ENCODE measurements at regions not wholly inside any gene's neighbourhood (a gene's known extent, or its start where the extent isn't known, plus 50 kb on each side); places are given as distances from the start of the nearest gene placed in this dataset.

DNA sequence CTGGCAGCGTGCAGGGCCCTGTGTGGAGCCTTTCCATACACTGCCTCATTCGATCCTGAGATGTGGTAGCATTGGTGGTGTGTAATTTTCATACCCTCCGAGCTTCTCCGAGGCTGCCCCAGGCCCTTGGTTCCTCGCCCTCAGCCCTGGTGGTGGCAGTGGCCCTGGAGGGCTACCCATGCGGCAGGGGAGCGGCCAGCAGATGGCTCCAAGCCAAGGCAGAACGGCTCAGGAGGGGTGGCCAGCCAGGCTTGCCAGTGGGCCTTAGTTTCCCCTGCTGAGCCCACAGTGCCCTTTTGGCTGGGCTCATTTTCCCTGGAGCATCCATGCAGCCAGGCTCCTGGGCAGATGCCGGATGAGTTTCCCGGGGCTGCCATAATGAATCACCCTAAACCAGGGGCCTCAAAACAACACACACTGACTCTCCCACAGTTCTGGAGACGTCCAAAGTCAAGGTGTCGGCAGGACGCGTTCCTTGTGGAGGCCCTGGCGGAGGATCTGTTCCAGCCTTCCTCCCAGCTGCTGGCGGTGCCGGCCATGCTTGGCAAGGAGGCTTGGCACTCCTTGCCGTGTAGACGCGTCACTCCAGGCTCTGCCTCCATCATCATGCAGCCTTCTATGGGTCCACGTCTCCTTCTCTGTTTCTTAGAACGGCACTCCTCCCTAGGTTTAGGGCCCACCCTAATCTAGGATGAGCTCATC, 158.8 kb upstream of the GSE1 start:
- Histone ChIP-seq H3K9me3 (replicated peaks in 1 of 3) (no peaks in the 10 kb centered on the region), H3K36me3 (replicated peaks in 1 of 2) (no peaks in the 10 kb centered on the region), H3K27me3 (no peaks in the 10 kb centered on the region), H3K27ac (no peak overlapping the region), H3K4me3 (no peak overlapping the region), H3K4me1 (replicated peaks in 1 of 2) (peaks cover 1 to 16% of the 10 kb centered on the region in 2 donors)
- intact Hi-C loops (cut with DNase I) = no loop called here
- no peak for TF ChIP-seq POLR2A (IDR thresholded peaks at IDR 0.05)
- TF ChIP-seq, protein P1, sequence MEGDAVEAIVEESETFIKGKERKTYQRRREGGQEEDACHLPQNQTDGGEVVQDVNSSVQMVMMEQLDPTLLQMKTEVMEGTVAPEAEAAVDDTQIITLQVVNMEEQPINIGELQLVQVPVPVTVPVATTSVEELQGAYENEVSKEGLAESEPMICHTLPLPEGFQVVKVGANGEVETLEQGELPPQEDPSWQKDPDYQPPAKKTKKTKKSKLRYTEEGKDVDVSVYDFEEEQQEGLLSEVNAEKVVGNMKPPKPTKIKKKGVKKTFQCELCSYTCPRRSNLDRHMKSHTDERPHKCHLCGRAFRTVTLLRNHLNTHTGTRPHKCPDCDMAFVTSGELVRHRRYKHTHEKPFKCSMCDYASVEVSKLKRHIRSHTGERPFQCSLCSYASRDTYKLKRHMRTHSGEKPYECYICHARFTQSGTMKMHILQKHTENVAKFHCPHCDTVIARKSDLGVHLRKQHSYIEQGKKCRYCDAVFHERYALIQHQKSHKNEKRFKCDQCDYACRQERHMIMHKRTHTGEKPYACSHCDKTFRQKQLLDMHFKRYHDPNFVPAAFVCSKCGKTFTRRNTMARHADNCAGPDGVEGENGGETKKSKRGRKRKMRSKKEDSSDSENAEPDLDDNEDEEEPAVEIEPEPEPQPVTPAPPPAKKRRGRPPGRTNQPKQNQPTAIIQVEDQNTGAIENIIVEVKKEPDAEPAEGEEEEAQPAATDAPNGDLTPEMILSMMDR (IDR thresholded peaks at IDR 0.05) = no peak
- WGBS, 4 donors = 90 to 98% (median 92%) methylated on average over 12 to 22 of the region's 22 CpGs
- DNase-seq = no peak

DNA sequence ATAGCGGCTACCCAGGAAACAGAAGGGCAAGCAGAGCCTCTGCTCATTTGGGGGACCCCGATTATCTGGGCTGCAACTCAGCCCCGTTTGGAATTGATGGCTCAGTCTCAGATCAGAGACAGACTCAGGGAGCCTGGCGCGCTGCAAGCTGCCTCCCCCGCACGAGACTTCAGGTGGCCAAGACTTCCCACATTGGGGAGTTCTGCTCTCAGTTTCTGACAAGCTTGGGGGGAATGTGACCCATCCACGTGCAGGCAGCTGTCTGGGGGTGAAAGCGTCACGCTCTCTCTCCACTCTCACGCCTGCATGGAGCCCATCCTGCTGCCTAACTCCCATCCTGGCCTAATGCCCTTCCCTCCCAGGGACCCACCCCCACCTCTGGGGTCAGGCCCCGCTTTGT, 157.6 kb upstream of the GSE1 start:
- no peak for DNase-seq
- Histone ChIP-seq H3K4me1 (replicated peaks in 1 of 2) (peaks cover 14 to 27% of the 10 kb centered on the region in 2 donors), H3K27me3 (no peaks in the 10 kb centered on the region), H3K36me3 (replicated peaks in 1 of 2) (no peaks in the 10 kb centered on the region), H3K4me3 (no peak overlapping the region), H3K27ac (no peak overlapping the region), H3K9me3 (replicated peaks in 1 of 3) (no peaks in the 10 kb centered on the region)
- no peak for TF ChIP-seq POLR2A (IDR thresholded peaks at IDR 0.05)
- TF ChIP-seq, protein P1 (IDR thresholded peaks at IDR 0.05) = no peak
- 85 to 89% (median 87%) methylated on average over 7 to 12 of the region's 12 CpGs for WGBS, 4 donors
- intact Hi-C loops (cut with DNase I) = no loop called here

DNA sequence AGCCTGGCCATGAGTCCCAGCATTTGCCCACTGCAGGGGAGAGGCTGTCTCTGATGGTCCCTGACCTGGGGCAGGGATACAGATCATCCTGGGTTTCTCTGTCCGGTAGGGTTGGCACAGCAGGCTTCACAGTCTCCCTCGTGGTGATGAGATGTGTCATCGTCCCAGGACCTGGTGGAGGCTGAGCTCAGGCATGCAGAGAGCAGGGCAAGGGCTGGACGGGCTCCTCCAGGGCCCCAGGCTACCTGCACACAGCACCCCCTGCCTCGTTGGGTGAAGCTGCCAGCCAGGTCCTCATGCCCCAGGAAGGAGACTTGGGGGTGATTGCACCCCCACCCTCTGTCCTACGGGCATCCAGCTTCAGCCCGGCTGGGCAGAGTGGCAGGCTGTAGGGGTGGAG, 155.8 kb upstream of the GSE1 start:
- intact Hi-C loops (cut with DNase I) = no loop called here
- Histone ChIP-seq H3K4me3 (no peak overlapping the region), H3K27me3 (no peaks in the 10 kb centered on the region), H3K36me3 (replicated peaks in 1 of 2) (no peaks in the 10 kb centered on the region), H3K9me3 (replicated peaks in 1 of 3) (no peaks in the 10 kb centered on the region), H3K4me1 (replicated peaks in 1 of 2) (peaks cover 32 to 45% of the 10 kb centered on the region in 2 donors), H3K27ac (no peak overlapping the region)
- 69 to 85% (median 75%) methylated on average over 3 to 7 of the region's 7 CpGs; no CpG with 5 or more reads in 1 of the 4 donors for WGBS, 4 donors
- peak in 1 of 7 donors; percentile 36 for DNase-seq
- TF ChIP-seq POLR2A (IDR thresholded peaks at IDR 0.05) = no peak
- TF ChIP-seq, protein P1 (IDR thresholded peaks at IDR 0.05) = no peak

DNA sequence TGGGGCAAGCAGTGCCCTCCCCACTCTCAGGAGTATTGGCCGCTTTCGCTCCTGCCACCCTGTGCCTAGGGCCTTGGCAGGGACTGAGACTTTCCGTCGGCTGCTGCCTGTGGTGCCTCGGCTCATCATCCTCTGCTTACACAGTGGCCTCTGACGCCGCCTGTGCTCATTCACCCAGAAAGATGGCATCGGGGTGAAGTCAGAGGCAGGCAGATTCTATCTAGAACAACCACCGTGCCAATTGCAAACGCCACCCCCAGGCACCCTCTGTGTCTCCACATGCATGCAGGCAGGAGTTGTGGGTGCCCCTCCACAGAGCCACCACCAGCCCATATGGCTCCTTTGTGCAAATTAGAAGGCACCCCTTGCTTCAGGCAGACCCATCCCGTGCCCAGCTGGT, 154.2 kb upstream of the GSE1 start:
- DNase-seq = no peak
- intact Hi-C loops (cut with DNase I) = no loop called here
- H3K27ac ChIP-seq = peak overlapping the region in 3 of 5 donors; percentile 5 to 75 (median 66)
- no peaks in the 10 kb centered on the region for H3K36me3 ChIP-seq (replicated peaks in 1 of 2)
- WGBS, 4 donors = 84 to 97% (median 88%) methylated on average over 7 to 11 of the region's 11 CpGs
- no peaks in the 10 kb centered on the region for H3K9me3 ChIP-seq (replicated peaks in 1 of 3)
- H3K4me1 ChIP-seq (replicated peaks in 1 of 2) = peaks cover 33 to 52% of the 10 kb centered on the region in 2 donors
- no peaks in the 10 kb centered on the region for H3K27me3 ChIP-seq
- TF ChIP-seq, protein P1 (IDR thresholded peaks at IDR 0.05) = no peak
- no peak for TF ChIP-seq POLR2A (IDR thresholded peaks at IDR 0.05)
- H3K4me3 ChIP-seq = no peak overlapping the region
